ENCODE measurements at regions not wholly inside any gene's neighbourhood (a gene's known extent, or its start where the extent isn't known, plus 50 kb on each side); places are given as distances from the start of the nearest gene placed in this dataset.

- no peak for DNase-seq
Measured at GRCh38 chr10:7477538-7478334, 66.9 kb upstream of the SFMBT2 start.

GRCh38 chr10:7475939-7476338, 65.1 kb upstream of the SFMBT2 start:
- DNase-seq: no peak

GRCh38 chr10:7475046-7475911, 64.4 kb upstream of the SFMBT2 start:
- no peak for DNase-seq

- no peak for DNase-seq
Measured at GRCh38 chr10:7474388-7474787, 63.6 kb upstream of the SFMBT2 start.

- DNase-seq: no peak
Measured at GRCh38 chr10:7473474-7473873, 62.6 kb upstream of the SFMBT2 start.

GRCh38 chr10:7471720-7472367, 61.0 kb upstream of the SFMBT2 start:
- peak; percentile 17 for DNase-seq

GRCh38 chr10:7470371-7470770, 59.5 kb upstream of the SFMBT2 start:
- no peak for DNase-seq

GRCh38 chr10:7467031-7467667, 56.3 kb upstream of the SFMBT2 start:
- no peak for DNase-seq

- DNase-seq: no peak
Measured at GRCh38 chr10:7464691-7465090, 53.9 kb upstream of the SFMBT2 start.

Data from CD4-positive, alpha-beta T cell treated with Interleukin-21 for 1 hour (primary cell).